Heart right ventricle (tissue), 16 donors: ENCODE measurements at regions not wholly inside any gene's neighbourhood (a gene's known extent, or its start where the extent isn't known, plus 50 kb on each side); places are given as distances from the start of the nearest gene placed in this dataset.

Experiments used
- ATAC-seq, 8 donors: fragments of 200-7000 bp; cut with Tn5 transposase; one replicate each; pipeline ENCODE4 v1.9.1; 2020; ENCODE audit warnings: mild to moderate bottlenecking in 8 of 8, moderate library complexity in 8 of 8, moderate number of reproducible peaks in 1 of 8
- DNase-seq, 2 donors: peaks; one replicate each; pipeline ENCODE4 v3.0.0-alpha.2; 2020
- H3K27ac ChIP-seq, 10 donors: fragments of 200-600 bp; sonication (generic) in 2 of 10; one replicate each; pipeline versions ENCODE4 v1.5.0 to v1.8.0; 2020 to 2022; ENCODE audit warnings: mild to moderate bottlenecking in 3 of 10
- H3K27me3 ChIP-seq, 7 donors: fragments of 200-600 bp; one replicate each; pipeline ENCODE4 v1.8.0; 2021 to 2022; ENCODE audit warnings: mild to moderate bottlenecking in 2 of 7
- H3K36me3 ChIP-seq, 9 donors: fragments of 200-600 bp; sonication (generic) in 1 of 9; one replicate each; pipeline versions ENCODE4 v1.5.0 to v1.8.0; 2020 to 2022; ENCODE audit warnings: mild to moderate bottlenecking in 2 of 9
- H3K4me1 ChIP-seq, 9 donors: fragments of 200-600 bp; sonication (generic) in 1 of 9; one replicate each; pipeline versions ENCODE4 v1.5.0 to v1.8.0; 2020 to 2022; ENCODE audit warnings: mild to moderate bottlenecking in 4 of 9
- H3K4me3 ChIP-seq, 10 donors: fragments of 200-600 bp; sonication (generic) in 2 of 10; one replicate each; pipeline versions ENCODE4 v1.5.0 to v1.8.0; 2020 to 2022; ENCODE audit warnings: mild to moderate bottlenecking in 7 of 10, moderate library complexity in 2 of 10
- H3K9me3 ChIP-seq, 11 donors: fragments of 200-600 bp in 10 of 11; sonication (generic) in 2 of 11; one replicate each; pipeline versions ENCODE4 v1.5.0 to v1.8.0; 2013 to 2022; ENCODE audit warnings: mild to moderate bottlenecking in 2 of 11, control low read depth in 1 of 11, moderate library complexity in 1 of 11
- WGBS, 2 donors: extraction: QIAGEN DNeasy Blood & Tissue Kit; methylation state at CpG; one replicate each; pipeline ENCODE4 v1.1.7; 2013; ENCODE audit warnings: inconsistent platforms in 1 of 2; 5-methylcytosine and 5-hydroxymethylcytosine counted together
- intact Hi-C, 10 donors: fragments of 100-400 bp; cut with DNase I; formaldehyde crosslinking; loops; one replicate each; pipeline versions ENCODE4 v1.11.1 to v1.14.2; 2022
- TF ChIP-seq, protein P1 (sequence below), 9 donors: fragments of 200-600 bp; sonication (generic) in 2 of 9; IDR thresholded peaks; one replicate each; pipeline versions ENCODE4 v1.5.0 to v1.8.0; 2021 to 2022; ENCODE audit warnings: antibody characterized with exemption in 9 of 9, mild to moderate bottlenecking in 5 of 9, moderate library complexity in 1 of 9
- donor health status: Arrhythmogenic right ventricular cardiomyopathy.
- donor health status: ischemic (EF 13 %, LVEDD 7.1; RV severe dilation, severe dysfunction).
- donor health status: healthy with polysubstance abuse.
- donor health status: DM: no; HTN: yes; CAD: no.
- donor health status: DM: no; HTN: no; CAD: no.
- donor health status: ischemic (EF 25% LVEDD 6.9; RV normal size, moderate dysfunction).
- donor health status: ischemic (EF 25% LVEDD 5.7; RV mildly dilated, moderate dysfunction).
- donor health status: healthy.
- donor health status: DM: yes; HTN: yes; CAD: no.
- donor health status: Ischemic cardiomyopathy.
- donor health status: ischemic (EF 35%, LVEDD 5.7; RV mildly dilated, moderate dysfunction).
- donor health status: nonischemic (EF 11% LVEDD 7.7; RV severe dilation, severe dysfunction).
- donor health status: DM: yes; HTN: yes; CAD: no.
- donor health status: PGD.
- donor health status: ischemic (EF 29% LVEDD 5.4; RV normal size, mild dysfunction).
- donor health status: nonischemic (EF 23%, LVEDD 6.1; RV moderate dilation, normal function).

DNA sequence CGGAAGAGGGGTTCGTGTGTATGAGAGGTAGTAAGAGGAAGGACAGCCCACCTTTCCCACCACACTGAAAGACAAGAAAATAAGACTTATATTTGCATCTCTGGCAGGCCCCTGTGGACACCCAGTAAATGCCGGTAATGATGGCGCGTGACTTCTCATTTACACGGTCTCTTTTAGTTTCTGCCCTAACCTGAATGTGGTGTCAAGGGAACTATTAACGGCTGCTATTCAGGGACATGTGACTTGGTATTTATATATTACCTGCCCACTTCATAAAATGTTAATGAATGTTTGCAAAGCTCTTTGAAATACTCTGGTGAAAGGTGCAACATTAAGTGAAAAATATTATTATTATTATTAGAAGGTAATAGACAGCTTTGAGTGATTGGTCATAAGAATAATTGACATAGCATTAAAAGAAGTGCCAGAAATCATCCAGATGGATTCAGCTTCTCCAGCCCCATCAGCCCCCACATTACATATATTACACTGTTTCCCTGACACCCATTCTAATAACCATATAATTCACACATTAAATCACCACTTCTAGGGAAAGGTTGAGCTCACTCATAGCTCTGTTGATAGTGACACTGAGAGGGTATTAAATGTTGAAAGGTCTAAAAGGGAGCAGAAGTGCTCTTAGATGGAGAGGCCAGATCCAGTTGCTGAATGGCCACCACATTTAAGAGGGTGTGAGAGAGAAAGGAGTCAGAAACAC lies 83.0 kb upstream of the BEND4 start:
- Histone ChIP-seq H3K4me1 (no peaks in the 10 kb centered on the region), H3K36me3 (no peaks in the 10 kb centered on the region), H3K4me3 (no peak overlapping the region), H3K27me3 (peaks cover 0 to under 1% (median 0%) of the 10 kb centered on the region in 7 donors), H3K9me3 (no peaks in the 10 kb centered on the region), H3K27ac (no peak overlapping the region)
- TF ChIP-seq, protein P1, sequence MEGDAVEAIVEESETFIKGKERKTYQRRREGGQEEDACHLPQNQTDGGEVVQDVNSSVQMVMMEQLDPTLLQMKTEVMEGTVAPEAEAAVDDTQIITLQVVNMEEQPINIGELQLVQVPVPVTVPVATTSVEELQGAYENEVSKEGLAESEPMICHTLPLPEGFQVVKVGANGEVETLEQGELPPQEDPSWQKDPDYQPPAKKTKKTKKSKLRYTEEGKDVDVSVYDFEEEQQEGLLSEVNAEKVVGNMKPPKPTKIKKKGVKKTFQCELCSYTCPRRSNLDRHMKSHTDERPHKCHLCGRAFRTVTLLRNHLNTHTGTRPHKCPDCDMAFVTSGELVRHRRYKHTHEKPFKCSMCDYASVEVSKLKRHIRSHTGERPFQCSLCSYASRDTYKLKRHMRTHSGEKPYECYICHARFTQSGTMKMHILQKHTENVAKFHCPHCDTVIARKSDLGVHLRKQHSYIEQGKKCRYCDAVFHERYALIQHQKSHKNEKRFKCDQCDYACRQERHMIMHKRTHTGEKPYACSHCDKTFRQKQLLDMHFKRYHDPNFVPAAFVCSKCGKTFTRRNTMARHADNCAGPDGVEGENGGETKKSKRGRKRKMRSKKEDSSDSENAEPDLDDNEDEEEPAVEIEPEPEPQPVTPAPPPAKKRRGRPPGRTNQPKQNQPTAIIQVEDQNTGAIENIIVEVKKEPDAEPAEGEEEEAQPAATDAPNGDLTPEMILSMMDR (IDR thresholded peaks at IDR 0.05), result no peak
- ATAC-seq (no peak), DNase-seq (no peak)
- intact Hi-C loops, result no loop called here
- WGBS, 2 donors, result 90 to 94% methylated on average over 7 of the region's 7 CpGs

DNA sequence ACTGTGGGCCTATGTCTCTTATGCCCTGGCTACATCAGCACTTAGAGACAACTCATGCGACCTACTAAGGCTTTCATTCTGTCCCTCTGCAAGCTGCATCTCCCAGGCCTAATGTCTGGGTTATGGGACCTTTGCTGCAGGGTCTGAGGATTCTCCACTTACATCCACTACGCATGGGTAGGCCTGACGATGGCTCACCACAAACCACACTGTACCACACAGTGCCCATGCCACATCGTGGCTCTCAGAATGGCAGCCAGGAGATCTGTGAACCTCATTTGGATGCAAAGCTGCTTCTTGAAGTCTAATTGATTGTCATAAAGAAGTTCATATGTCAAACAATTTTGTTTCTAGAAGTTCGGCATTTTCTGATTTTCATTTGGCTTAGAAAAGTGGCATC lies 84.6 kb upstream of the BEND4 start:
- 92 to 93% methylated on average over 5 of the region's 5 CpGs for WGBS, 2 donors
- ATAC-seq (no peak), DNase-seq (no peak)
- Histone ChIP-seq H3K27me3 (peaks cover 0 to 3% (median 0%) of the 10 kb centered on the region in 7 donors), H3K4me3 (no peak overlapping the region), H3K9me3 (no peaks in the 10 kb centered on the region), H3K4me1 (no peaks in the 10 kb centered on the region), H3K36me3 (no peaks in the 10 kb centered on the region), H3K27ac (no peak overlapping the region)
- TF ChIP-seq, protein P1 (IDR thresholded peaks at IDR 0.05), result no peak
- intact Hi-C loops, result no loop called here

DNA sequence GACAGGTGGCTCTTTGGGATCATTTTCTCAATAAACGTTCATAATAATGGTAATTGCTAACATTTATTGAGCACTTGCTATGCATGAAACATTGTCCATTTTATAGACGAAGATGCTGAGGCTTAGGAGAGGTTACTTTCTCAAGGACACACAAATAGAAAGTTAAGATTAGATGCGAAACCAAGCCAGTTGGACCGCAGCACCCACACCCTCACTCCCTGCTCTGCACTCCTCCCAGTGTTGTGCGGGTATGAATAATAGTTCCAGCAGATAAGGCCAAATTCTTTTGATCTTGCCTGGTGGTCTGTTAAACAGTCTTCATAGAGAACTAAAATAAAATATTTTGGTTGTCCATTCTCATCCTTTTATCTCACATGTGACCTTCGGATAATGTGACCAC lies 85.0 kb upstream of the BEND4 start:
- H3K36me3 ChIP-seq, result no peaks in the 10 kb centered on the region
- TF ChIP-seq, protein P1 (IDR thresholded peaks at IDR 0.05), result no peak
- no peak overlapping the region for H3K27ac ChIP-seq

DNA sequence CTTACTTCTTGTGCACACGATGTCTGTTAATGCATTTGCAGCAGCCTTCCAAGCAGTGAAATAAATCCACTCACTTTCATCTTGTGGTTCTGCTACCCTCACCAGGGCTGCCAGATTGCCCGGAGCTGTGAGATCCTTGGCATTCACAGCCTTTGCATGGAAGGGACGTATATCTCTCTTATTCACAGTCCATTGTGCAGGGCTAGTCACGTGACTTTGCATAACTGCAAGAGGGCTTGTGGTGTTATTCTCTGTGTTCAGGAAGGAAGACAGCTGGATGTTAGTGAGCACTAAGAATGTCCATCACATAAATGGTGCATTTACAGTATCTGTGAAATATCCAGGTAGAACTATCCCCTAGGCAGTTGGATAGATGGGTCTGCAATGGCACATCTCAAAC lies 96.5 kb upstream of the BEND4 start:
- WGBS, 2 donors, result 58 to 67% methylated on average over 4 of the region's 4 CpGs
- Histone ChIP-seq H3K27ac (no peak overlapping the region), H3K9me3 (no peaks in the 10 kb centered on the region), H3K4me1 (no peaks in the 10 kb centered on the region), H3K36me3 (no peaks in the 10 kb centered on the region), H3K27me3 (peaks cover 0 to 16% (median 0%) of the 10 kb centered on the region in 7 donors), H3K4me3 (no peak overlapping the region)
- DNase-seq (no peak), ATAC-seq (no peak)
- intact Hi-C loops, result no loop called here
- TF ChIP-seq, protein P1 (IDR thresholded peaks at IDR 0.05), result no peak

More for the DNA sequence above, 85.0 kb upstream of the BEND4 start:
- Histone ChIP-seq H3K4me1 (no peaks in the 10 kb centered on the region), H3K4me3 (no peak overlapping the region), H3K9me3 (no peaks in the 10 kb centered on the region), H3K27me3 (peaks cover 0 to 3% (median 0%) of the 10 kb centered on the region in 7 donors)
- DNase-seq, result no peak
- intact Hi-C loops, result no loop called here
- ATAC-seq, result no peak
- 74 to 76% methylated on average over 6 of the region's 6 CpGs for WGBS, 2 donors
